SK-N-SH (cell line): ENCODE measurements at regions not wholly inside any gene's neighbourhood (a gene's known extent, or its start where the extent isn't known, plus 50 kb on each side); places are given as distances from the start of the nearest gene placed in this dataset.

ENCODE experiments used
- CTCF ChIA-PET: fragments of 300-600, 350-600 bp; formaldehyde crosslinking; extraction: SDS; loops from one replicate; lab custom pipeline; 2021; lab: Yijun Ruan, JAX
- POLR2A ChIA-PET: fragments of 350-600 bp; sonication (Branson Sonifier 250); formaldehyde crosslinking; extraction: SDS; loops from one replicate; lab custom pipeline; 2020; ENCODE audit warnings: antibody characterized with exemption, inconsistent platforms; lab: Yijun Ruan, JAX
- DNase-seq: peaks from one replicate; pipeline ENCODE4 v3.0.0; 2012
- H2AFZ ChIP-seq: fragments of 200-600 bp; sonication (generic); 2 replicates; pipeline ENCODE4 v1.8.1; 2016; ENCODE audit warnings: antibody characterized with exemption, mild to moderate bottlenecking, low read depth
- H3F3A ChIP-seq: fragments of 200-600 bp; sonication (generic); replicated peaks from 2 replicates; pipeline ENCODE3; 2016; ENCODE audit warnings: antibody characterized with exemption, mild to moderate bottlenecking; ENCODE audit not compliant: insufficient read depth
- H3K27ac ChIP-seq, 2 experiments: fragments of 200-500 bp in 1 of 2; fragments of 200-600 bp in 1 of 2; sonication (Bioruptor generic) in 1 of 2; sonication (generic), shearing (Covaris generic) in 1 of 2; 2 replicates each; pipeline versions ENCODE4 v1.5.1 to v1.6.1; 2014 to 2016; ENCODE audit warnings: low read depth in 2 of 2, inconsistent platforms in 1 of 2, low read length in 1 of 2, mild to moderate bottlenecking in 1 of 2, mixed read lengths in 1 of 2
- H3K27me3 ChIP-seq: fragments of 200-600 bp; sonication (generic), shearing (Covaris generic); 2 replicates; pipeline ENCODE4 v1.6.1; 2016; ENCODE audit warnings: mixed run types; ENCODE audit not compliant: insufficient read depth
- H3K36me3 ChIP-seq, 2 experiments: fragments of 200-500 bp in 1 of 2; fragments of 200-600 bp in 1 of 2; sonication (Bioruptor generic) in 1 of 2; sonication (generic) in 1 of 2; replicated peaks in 1 of 2; 2 replicates each; pipeline versions ENCODE3 to v1.5.1; 2014 to 2016; ENCODE audit warnings: low read length in 1 of 2, mild to moderate bottlenecking in 1 of 2; ENCODE audit not compliant: insufficient read depth in 2 of 2, control insufficient read depth in 1 of 2
- H3K4me1 ChIP-seq, 2 experiments: fragments of 200-500 bp in 1 of 2; fragments of 200-600 bp in 1 of 2; sonication (Bioruptor generic) in 1 of 2; sonication (generic), shearing (Covaris generic) in 1 of 2; 2 replicates each; pipeline versions ENCODE4 v1.5.1 to v1.6.1; 2014 to 2016; ENCODE audit warnings: low read depth in 1 of 2, low read length in 1 of 2, mixed run types in 1 of 2; ENCODE audit not compliant: insufficient read depth in 2 of 2, control insufficient read depth in 1 of 2
- H3K4me2 ChIP-seq: fragments of 200-600 bp; sonication (generic), shearing (Covaris generic); 2 replicates; pipeline ENCODE4 v1.6.1; 2017; ENCODE audit warnings: mixed run types
- H3K4me3 ChIP-seq, 2 experiments: fragments of 200-500 bp in 1 of 2; fragments of 200-600 bp in 1 of 2; sonication (Bioruptor generic) in 1 of 2; sonication (generic), shearing (Covaris generic) in 1 of 2; 2 replicates each; pipeline versions ENCODE4 v1.5.1 to v1.8.1; 2014 to 2016; ENCODE audit warnings: low read depth in 2 of 2, inconsistent platforms in 1 of 2, low read length in 1 of 2, mild to moderate bottlenecking in 1 of 2, mixed read lengths in 1 of 2, moderate library complexity in 1 of 2
- H3K79me2 ChIP-seq: fragments of 200-600 bp; sonication (generic); 2 replicates; pipeline ENCODE4 v1.8.1; 2017; ENCODE audit warnings: mild to moderate bottlenecking; ENCODE audit not compliant: insufficient read depth
- H3K9ac ChIP-seq: fragments of 200-600 bp; sonication (generic); 2 replicates; pipeline ENCODE4 v1.6.1; 2017; ENCODE audit warnings: mixed run types
- H3K9me2 ChIP-seq: fragments of 200-600 bp; sonication (generic); 2 replicates; pipeline ENCODE4 v1.6.1; 2017; ENCODE audit warnings: mixed run types
- H3K9me3 ChIP-seq: fragments of 200-600 bp; sonication (generic); 2 replicates; pipeline ENCODE4 v1.6.1; 2017; ENCODE audit warnings: mixed run types, mild to moderate bottlenecking, moderate library complexity
- H4K20me1 ChIP-seq: fragments of 200-600 bp; sonication (generic); 2 replicates; pipeline ENCODE4 v1.6.1; 2017; ENCODE audit warnings: mild to moderate bottlenecking, mixed run types; ENCODE audit not compliant: insufficient read depth
- CHD2 ChIP-seq: fragments of 150-350 bp; IDR thresholded peaks from 2 replicates; pipeline ENCODE4 v1.6.1; 2018; ENCODE audit warnings: low read length; ENCODE audit not compliant: partially characterized antibody
- ELF1 ChIP-seq: IDR thresholded peaks from 2 replicates; pipeline ENCODE4 v1.4.0; 2012
- EP300 ChIP-seq, 2 experiments: IDR thresholded peaks; 2 replicates each; pipeline versions ENCODE4 v1.4.0 to v1.6.1; 2012; ENCODE audit warnings: borderline replicate concordance in 1 of 2, low read depth in 1 of 2, low read length in 1 of 2
- FOSL2 ChIP-seq: IDR thresholded peaks from 2 replicates; pipeline ENCODE4 v1.4.0; 2012; ENCODE audit warnings: low read depth, mild to moderate bottlenecking, moderate library complexity, borderline replicate concordance
- FOXM1 ChIP-seq: IDR thresholded peaks from 2 replicates; pipeline ENCODE4 v1.4.0; 2012; ENCODE audit warnings: low read depth, mild to moderate bottlenecking
- JUND ChIP-seq: IDR thresholded peaks from 2 replicates; pipeline ENCODE4 v1.4.0; 2012
- MEF2A ChIP-seq: IDR thresholded peaks from 2 replicates; pipeline ENCODE4 v1.4.0; 2012; ENCODE audit warnings: low read depth, borderline replicate concordance
- NFIC ChIP-seq: IDR thresholded peaks from 2 replicates; pipeline ENCODE4 v1.4.0; 2012; ENCODE audit warnings: borderline replicate concordance
- POLR2AphosphoS5 ChIP-seq: IDR thresholded peaks from 2 replicates; pipeline ENCODE4 v1.6.1; 2012; ENCODE audit warnings: low read depth, low read length
- RAD21 ChIP-seq: IDR thresholded peaks from 2 replicates; pipeline ENCODE4 v1.6.1; 2012; ENCODE audit warnings: mild to moderate bottlenecking, low read length
- RCOR1 ChIP-seq: fragments of 150-350 bp; IDR thresholded peaks from 2 replicates; pipeline ENCODE4 v1.6.1; 2017; ENCODE audit warnings: antibody characterized with exemption, low read length
- RFX5 ChIP-seq: IDR thresholded peaks from 2 replicates; pipeline ENCODE4 v1.6.1; 2012; ENCODE audit warnings: mild to moderate bottlenecking, improper control_type of control experiment, low read length
- TAF1 ChIP-seq: IDR thresholded peaks from 2 replicates; pipeline ENCODE4 v1.6.1; 2012; ENCODE audit warnings: low read depth, mild to moderate bottlenecking, low read length, moderate library complexity, borderline replicate concordance
- TCF12 ChIP-seq: IDR thresholded peaks from 2 replicates; pipeline ENCODE4 v1.4.0; 2012
- TEAD4 ChIP-seq: IDR thresholded peaks from 2 replicates; pipeline ENCODE4 v1.4.0; 2012; ENCODE audit warnings: mild to moderate bottlenecking, borderline replicate concordance; ENCODE audit not compliant: insufficient read depth
- YY1 ChIP-seq: IDR thresholded peaks from 2 replicates; pipeline ENCODE4 v1.4.0; 2012; ENCODE audit warnings: low read depth, mild to moderate bottlenecking
- WGBS: methylation state at CpG from one replicate; pipeline ENCODE4 v1.1.6; 2017; ENCODE audit warnings: low lambda C conversion rate; 5-methylcytosine and 5-hydroxymethylcytosine counted together
- TF ChIP-seq, protein P1 (sequence below): IDR thresholded peaks from 2 replicates; pipeline ENCODE4; 2012
- TF ChIP-seq, protein P2 (sequence below): IDR thresholded peaks from 2 replicates; pipeline ENCODE4 v1.4.0; 2012; ENCODE audit warnings: low read depth
- TF ChIP-seq, protein P3 (sequence below): fragments of 200-600 bp; sonication (generic); IDR thresholded peaks from 2 replicates; pipeline ENCODE4 v1.6.1; 2017; ENCODE audit warnings: antibody characterized with exemption, mild to moderate bottlenecking, moderate library complexity

GRCh38 chr9:119004618-119004990, 364.6 kb downstream of the BRINP1 start:
- DNase-seq: no peak
- no peaks in the 10 kb centered on the region for H3K27me3 ChIP-seq
- H3K4me1 ChIP-seq: no peaks in the 10 kb centered on the region
- no peaks in the 10 kb centered on the region for H3F3A ChIP-seq
- no peaks in the 10 kb centered on the region for H3K79me2 ChIP-seq
- WGBS: 28% methylated on average over 2 of the region's 2 CpGs
- ChIA-PET POLR2A (no interaction called here), CTCF (interaction anchor here (1.5 kb wide), 1 partner anchor 17 kb away, joined by 4 read pairs; no protein-coding TSS in a partner anchor)
- H3K27ac ChIP-seq: peak overlapping the region in 1 of 2 experiments; percentile 64; a peak in 2 of 4 replicates
- no peaks in the 10 kb centered on the region for H3K36me3 ChIP-seq
- no peaks in the 10 kb centered on the region for H4K20me1 ChIP-seq
- H3K9me2 ChIP-seq: no peaks in the 10 kb centered on the region
- H2AFZ ChIP-seq: no peak overlapping the region
- no peaks in the 10 kb centered on the region for H3K9me3 ChIP-seq
- H3K4me2 ChIP-seq: peak overlapping the region; percentile 40; the same call in 1 of the 2 replicates
- no peak overlapping the region for H3K9ac ChIP-seq
- no peak for TF ChIP-seq YY1
- no peak for TF ChIP-seq POLR2AphosphoS5
- no peak for TF ChIP-seq FOXM1
- no peak for TF ChIP-seq JUND
- TF ChIP-seq RCOR1: no peak
- no peak for TF ChIP-seq NFIC
- TF ChIP-seq, protein P1, sequence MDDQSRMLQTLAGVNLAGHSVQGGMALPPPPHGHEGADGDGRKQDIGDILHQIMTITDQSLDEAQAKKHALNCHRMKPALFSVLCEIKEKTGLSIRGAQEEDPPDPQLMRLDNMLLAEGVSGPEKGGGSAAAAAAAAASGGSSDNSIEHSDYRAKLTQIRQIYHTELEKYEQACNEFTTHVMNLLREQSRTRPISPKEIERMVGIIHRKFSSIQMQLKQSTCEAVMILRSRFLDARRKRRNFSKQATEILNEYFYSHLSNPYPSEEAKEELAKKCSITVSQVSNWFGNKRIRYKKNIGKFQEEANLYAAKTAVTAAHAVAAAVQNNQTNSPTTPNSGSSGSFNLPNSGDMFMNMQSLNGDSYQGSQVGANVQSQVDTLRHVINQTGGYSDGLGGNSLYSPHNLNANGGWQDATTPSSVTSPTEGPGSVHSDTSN: no peak
- no peak for TF ChIP-seq TAF1
- no peak for TF ChIP-seq MEF2A
- no peak overlapping the region for H3K4me3 ChIP-seq

- TF ChIP-seq RCOR1: no peak
- Histone ChIP-seq H3K4me2 (peak overlapping the region; percentile 40; the same call in 1 of the 2 replicates), H4K20me1 (no peaks in the 10 kb centered on the region), H3K27me3 (no peaks in the 10 kb centered on the region), H3K27ac (peak overlapping the region in 1 of 2 experiments; percentile 64; a peak in 2 of 4 replicates), H3K9me3 (no peaks in the 10 kb centered on the region), H3K36me3 (no peaks in the 10 kb centered on the region), H3K9ac (no peak overlapping the region), H3F3A (no peaks in the 10 kb centered on the region), H3K4me1 (no peaks in the 10 kb centered on the region), H3K79me2 (no peaks in the 10 kb centered on the region), H3K9me2 (no peaks in the 10 kb centered on the region), H3K4me3 (no peak overlapping the region), H2AFZ (no peak overlapping the region)
- WGBS: 42% methylated on average over 2 of the region's 2 CpGs
- DNase-seq: no peak
- CTCF ChIA-PET: interaction anchor here (0.8 kb wide), 1 partner anchor 20 kb away, joined by 3 read pairs; no protein-coding TSS in a partner anchor
- POLR2A ChIA-PET: no interaction called here
These were observed 364.1 kb downstream of the BRINP1 start for GRCh38 chr9:119005162-119005561.

- H2AFZ ChIP-seq: no peak overlapping the region
- DNase-seq: no peak
These were observed 360.0 kb downstream of the BRINP1 start for GRCh38 chr9:119009249-119009648.

More at GRCh38 chr9:119009249-119009648, 360.0 kb downstream of the BRINP1 start:
- H4K20me1 ChIP-seq: no peaks in the 10 kb centered on the region
- H3K4me3 ChIP-seq: no peak overlapping the region
- H3K27me3 ChIP-seq: no peaks in the 10 kb centered on the region
- ChIA-PET CTCF (no interaction called here), POLR2A (no interaction called here)
- no peak overlapping the region for H3K27ac ChIP-seq
- no peaks in the 10 kb centered on the region for H3K36me3 ChIP-seq
- no peak overlapping the region for H3K9ac ChIP-seq
- H3K4me1 ChIP-seq: no peaks in the 10 kb centered on the region; a peak in 1 of 4 replicates
- H3K9me3 ChIP-seq: no peaks in the 10 kb centered on the region
- no peaks in the 10 kb centered on the region for H3F3A ChIP-seq
- H3K79me2 ChIP-seq: no peaks in the 10 kb centered on the region
- H3K9me2 ChIP-seq: no peaks in the 10 kb centered on the region
- H3K4me2 ChIP-seq: no peak overlapping the region; the same call in 1 of the 2 replicates
- 20% methylated on average over 4 of the region's 4 CpGs for WGBS
- TF ChIP-seq ELF1 (no peak), TCF12 (no peak), YY1 (no peak), TEAD4 (no peak), FOSL2 (no peak), RFX5 (no peak), RAD21 (no peak), EP300 (IDR thresholded peaks at IDR 0.05; ENCODE audit: borderline replicate concordance in 1 of 2, low read depth in 1 of 2, low read length in 1 of 2) (no peak), CHD2 (no peak)
- TF ChIP-seq, protein P2, sequence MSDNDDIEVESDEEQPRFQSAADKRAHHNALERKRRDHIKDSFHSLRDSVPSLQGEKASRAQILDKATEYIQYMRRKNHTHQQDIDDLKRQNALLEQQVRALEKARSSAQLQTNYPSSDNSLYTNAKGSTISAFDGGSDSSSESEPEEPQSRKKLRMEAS: no peak
- TF ChIP-seq, protein P3, sequence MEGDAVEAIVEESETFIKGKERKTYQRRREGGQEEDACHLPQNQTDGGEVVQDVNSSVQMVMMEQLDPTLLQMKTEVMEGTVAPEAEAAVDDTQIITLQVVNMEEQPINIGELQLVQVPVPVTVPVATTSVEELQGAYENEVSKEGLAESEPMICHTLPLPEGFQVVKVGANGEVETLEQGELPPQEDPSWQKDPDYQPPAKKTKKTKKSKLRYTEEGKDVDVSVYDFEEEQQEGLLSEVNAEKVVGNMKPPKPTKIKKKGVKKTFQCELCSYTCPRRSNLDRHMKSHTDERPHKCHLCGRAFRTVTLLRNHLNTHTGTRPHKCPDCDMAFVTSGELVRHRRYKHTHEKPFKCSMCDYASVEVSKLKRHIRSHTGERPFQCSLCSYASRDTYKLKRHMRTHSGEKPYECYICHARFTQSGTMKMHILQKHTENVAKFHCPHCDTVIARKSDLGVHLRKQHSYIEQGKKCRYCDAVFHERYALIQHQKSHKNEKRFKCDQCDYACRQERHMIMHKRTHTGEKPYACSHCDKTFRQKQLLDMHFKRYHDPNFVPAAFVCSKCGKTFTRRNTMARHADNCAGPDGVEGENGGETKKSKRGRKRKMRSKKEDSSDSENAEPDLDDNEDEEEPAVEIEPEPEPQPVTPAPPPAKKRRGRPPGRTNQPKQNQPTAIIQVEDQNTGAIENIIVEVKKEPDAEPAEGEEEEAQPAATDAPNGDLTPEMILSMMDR: no peak
- TF ChIP-seq, protein P1: no peak
